ENCODE measurements at regions not wholly inside any gene's neighbourhood (a gene's known extent, or its start where the extent isn't known, plus 50 kb on each side); places are given as distances from the start of the nearest gene placed in this dataset.
"Not testable (repeated sequence)": the region's sequence is repeated elsewhere in the genome, so short reads cannot be mapped to it uniquely, and the experiment has no call there.

DNA sequence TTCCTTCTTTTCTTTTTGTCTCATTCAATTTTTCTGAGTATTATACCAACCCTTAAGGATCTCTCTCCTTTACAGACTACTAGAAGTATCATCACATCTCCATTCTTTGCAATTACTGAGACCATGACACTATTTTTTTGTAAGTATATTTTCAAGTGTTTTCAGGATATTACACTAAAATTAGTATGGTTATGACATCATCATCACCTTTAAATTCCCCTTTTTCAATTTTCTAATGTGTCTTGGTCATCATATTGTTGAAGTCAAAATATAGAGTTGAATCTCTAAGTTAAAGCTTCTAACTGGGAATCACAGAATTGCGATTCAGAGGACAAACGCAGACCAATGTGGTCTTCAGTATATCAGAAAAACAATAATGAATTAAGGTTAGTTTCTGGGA lies 1475.1 kb downstream of the OTOL1 start:
- no peak for TF ChIP-seq CTCF (IDR thresholded peaks at IDR 0.05; ENCODE audit: insufficient read depth, low read depth, low read length)
- ChIA-PET POLR2A (no interaction called here), CTCF (no interaction called here)
- Histone ChIP-seq H3K27me3 (ENCODE audit: control insufficient read depth, insufficient read depth, low read length) (no peaks in the 10 kb centered on the region), H3K4me3 (ENCODE audit: low read depth, low read length) (no peak overlapping the region), H3K36me3 (ENCODE audit: control insufficient read depth, insufficient read depth, low read length) (no peaks in the 10 kb centered on the region)
- no peak for DNase-seq (ENCODE audit: low read depth)

GRCh38 chr3:162973428-162973917 lies 1476.9 kb downstream of the OTOL1 start:
- no peak for DNase-seq (ENCODE audit: low read depth)
- TF ChIP-seq CTCF (IDR thresholded peaks at IDR 0.05; ENCODE audit: insufficient read depth, low read depth, low read length), result no peak
- H3K27me3 ChIP-seq (ENCODE audit: control insufficient read depth, insufficient read depth, low read length), result no peaks in the 10 kb centered on the region
- CTCF ChIA-PET, result no interaction called here
- H3K36me3 ChIP-seq (ENCODE audit: control insufficient read depth, insufficient read depth, low read length), result no peaks in the 10 kb centered on the region
- no peak overlapping the region for H3K4me3 ChIP-seq (ENCODE audit: low read depth, low read length)
- POLR2A ChIA-PET, result no interaction called here

DNA sequence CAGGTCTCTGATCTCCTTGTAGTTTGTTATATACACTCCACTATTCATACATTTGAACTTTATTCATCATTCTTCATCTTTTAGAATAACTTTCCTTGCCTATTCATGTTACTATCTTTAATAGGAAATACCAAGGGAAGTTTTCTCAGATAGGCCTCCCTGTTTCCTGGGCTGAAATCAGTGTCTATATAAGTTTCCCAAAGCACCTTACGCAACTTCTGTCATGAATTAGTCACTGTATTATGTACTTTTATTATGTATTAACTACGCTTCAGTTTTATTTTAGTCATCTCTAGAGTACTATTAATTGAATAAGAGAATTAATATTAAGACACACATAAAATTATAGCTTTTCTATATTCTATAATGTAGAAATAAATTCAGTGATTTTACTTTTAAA lies 1481.5 kb downstream of the OTOL1 start:
- no peak for DNase-seq (ENCODE audit: low read depth)
- no peaks in the 10 kb centered on the region for H3K27me3 ChIP-seq (ENCODE audit: control insufficient read depth, insufficient read depth, low read length)
- CTCF ChIA-PET, result no interaction called here
- POLR2A ChIA-PET, result no interaction called here
- H3K36me3 ChIP-seq (ENCODE audit: control insufficient read depth, insufficient read depth, low read length), result no peaks in the 10 kb centered on the region
- no peak overlapping the region for H3K4me3 ChIP-seq (ENCODE audit: low read depth, low read length)
- no peak for TF ChIP-seq CTCF (IDR thresholded peaks at IDR 0.05; ENCODE audit: insufficient read depth, low read depth, low read length)

DNA sequence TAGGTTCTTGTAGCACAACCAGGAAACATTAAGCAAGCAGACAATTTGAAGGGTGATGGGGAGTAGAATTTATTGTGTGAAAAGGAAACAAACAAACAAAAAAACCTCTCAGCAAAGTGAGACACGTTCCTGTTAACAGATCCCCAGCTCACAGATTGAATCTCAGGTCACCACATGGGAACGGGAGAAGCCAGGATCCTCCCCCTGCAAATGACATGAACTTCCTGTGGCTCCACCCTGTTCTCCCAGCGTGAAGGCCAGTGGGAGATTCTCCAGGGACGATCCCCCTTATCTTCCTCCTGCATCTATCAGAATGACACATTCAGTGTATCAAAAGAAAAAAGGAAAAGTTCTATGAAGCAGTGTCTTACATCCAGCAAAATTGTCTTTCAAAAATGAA lies 1488.1 kb downstream of the OTOL1 start:
- ChIA-PET POLR2A (no interaction called here), CTCF (no interaction called here)
- DNase-seq (ENCODE audit: low read depth), result no peak

DNA sequence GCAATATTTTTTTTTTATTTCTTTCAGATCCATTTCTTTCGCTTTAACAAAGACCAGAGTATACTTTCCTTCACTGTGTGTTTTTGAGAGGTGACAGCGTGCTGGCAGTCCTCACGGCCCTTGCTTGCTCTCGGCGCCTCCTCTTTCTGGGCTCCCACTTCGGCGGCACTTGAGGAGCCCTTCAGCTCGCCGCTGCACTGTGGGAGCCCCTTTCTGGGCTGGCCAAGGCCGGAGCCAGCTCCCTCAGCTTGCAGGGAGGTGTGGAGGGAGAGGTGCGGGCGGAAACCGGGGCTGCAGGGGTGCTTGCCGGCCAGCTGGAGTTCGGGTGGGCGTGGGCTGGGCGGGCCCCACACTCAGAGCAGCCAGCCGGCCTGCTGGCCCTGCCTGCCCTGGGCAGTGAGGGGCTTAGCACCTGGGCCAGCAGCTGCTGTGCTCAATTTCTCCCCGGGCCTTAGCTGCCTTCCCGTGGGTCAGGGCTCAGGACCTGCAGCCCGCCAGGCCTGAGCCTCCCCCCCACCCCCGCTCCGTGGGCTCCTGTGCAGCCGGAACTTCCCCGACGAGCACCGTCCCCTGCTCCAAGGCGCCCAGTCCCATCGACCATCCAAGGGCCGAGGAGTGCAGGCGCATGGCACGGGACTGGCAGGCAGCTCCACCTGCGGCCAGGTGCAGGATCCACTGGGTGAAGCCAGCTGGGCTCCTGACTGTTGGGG lies 1490.6 kb downstream of the OTOL1 start:
- POLR2A ChIA-PET; DNase-seq (ENCODE audit: low read depth); H3K36me3 ChIP-seq (ENCODE audit: control insufficient read depth, insufficient read depth, low read length); H3K4me3 ChIP-seq (ENCODE audit: low read depth, low read length); H3K27me3 ChIP-seq (ENCODE audit: control insufficient read depth, insufficient read depth, low read length); CTCF ChIA-PET: not testable (repeated sequence)

More for the DNA sequence above, 1488.1 kb downstream of the OTOL1 start:
- Histone ChIP-seq H3K36me3 (ENCODE audit: control insufficient read depth, insufficient read depth, low read length) (no peaks in the 10 kb centered on the region), H3K4me3 (ENCODE audit: low read depth, low read length) (no peak overlapping the region), H3K27me3 (ENCODE audit: control insufficient read depth, insufficient read depth, low read length) (no peaks in the 10 kb centered on the region)
- TF ChIP-seq CTCF (IDR thresholded peaks at IDR 0.05; ENCODE audit: insufficient read depth, low read depth, low read length), result no peak

DNA sequence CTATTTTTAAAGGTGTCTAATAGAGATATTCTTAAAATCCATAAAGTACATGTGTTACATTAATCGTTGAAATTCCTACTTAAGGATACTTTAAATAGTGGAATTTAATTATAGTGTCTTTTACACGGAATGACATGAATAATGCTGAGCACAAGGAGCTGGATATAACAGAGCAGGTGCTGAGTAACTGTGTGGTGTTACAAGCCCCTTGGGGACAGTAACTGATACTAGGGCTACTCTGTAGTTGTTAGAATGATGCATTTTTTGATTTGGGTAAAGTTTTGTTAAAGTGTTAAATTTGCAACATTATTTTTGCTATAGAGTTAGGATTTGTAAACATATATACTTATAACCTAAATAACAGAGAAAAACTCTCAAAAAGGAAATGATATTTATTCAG lies 1496.1 kb downstream of the OTOL1 start:
- no peaks in the 10 kb centered on the region for H3K27me3 ChIP-seq (ENCODE audit: control insufficient read depth, insufficient read depth, low read length)
- H3K4me3 ChIP-seq (ENCODE audit: low read depth, low read length), result no peak overlapping the region
- TF ChIP-seq CTCF (IDR thresholded peaks at IDR 0.05; ENCODE audit: insufficient read depth, low read depth, low read length), result no peak
- ChIA-PET CTCF (no interaction called here), POLR2A (no interaction called here)
- H3K36me3 ChIP-seq (ENCODE audit: control insufficient read depth, insufficient read depth, low read length), result no peaks in the 10 kb centered on the region
- no peak for DNase-seq (ENCODE audit: low read depth)
